ENCODE measurements at regions not wholly inside any gene's neighbourhood (a gene's known extent, or its start where the extent isn't known, plus 50 kb on each side); places are given as distances from the start of the nearest gene placed in this dataset.

DNA sequence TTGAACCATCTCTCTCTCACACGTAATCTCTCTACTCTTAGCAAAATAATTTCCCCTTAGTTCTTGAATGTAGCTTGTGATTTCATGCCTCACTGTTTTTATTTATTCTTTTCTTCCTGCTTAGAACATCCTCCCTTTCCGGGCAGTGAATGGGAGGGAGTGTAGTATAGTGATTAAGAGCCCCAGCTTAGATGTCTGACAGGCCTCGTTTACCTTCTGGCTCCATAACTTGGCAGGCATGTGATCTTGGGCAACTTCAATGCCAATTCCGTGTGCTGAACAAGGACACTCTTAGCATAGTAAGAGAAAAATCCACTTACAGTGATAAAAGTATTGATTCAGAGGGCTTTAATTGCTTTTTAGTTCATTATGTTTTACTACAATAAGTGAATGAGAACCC lies 96.3 kb upstream of the TNPO1 start:
- TF ChIP-seq TARDBP (IDR thresholded peaks at IDR 0.05) (no peak), BHLHE40 (IDR thresholded peaks at IDR 0.05; ENCODE audit: borderline replicate concordance) (no peak), FOXM1 (IDR thresholded peaks at IDR 0.05; ENCODE audit: borderline replicate concordance) (no peak), FOXK2 (IDR thresholded peaks at IDR 0.05) (no peak), ELF4 (IDR thresholded peaks at IDR 0.05) (no peak), NFRKB (IDR thresholded peaks at IDR 0.05) (no peak), LEF1 (IDR thresholded peaks at IDR 0.05; ENCODE audit: borderline replicate concordance) (no peak), CTBP1 (IDR thresholded peaks at IDR 0.05; ENCODE audit: borderline replicate concordance) (no peak), ARNT (IDR thresholded peaks at IDR 0.05) (no peak)
- TF ChIP-seq, protein P1, sequence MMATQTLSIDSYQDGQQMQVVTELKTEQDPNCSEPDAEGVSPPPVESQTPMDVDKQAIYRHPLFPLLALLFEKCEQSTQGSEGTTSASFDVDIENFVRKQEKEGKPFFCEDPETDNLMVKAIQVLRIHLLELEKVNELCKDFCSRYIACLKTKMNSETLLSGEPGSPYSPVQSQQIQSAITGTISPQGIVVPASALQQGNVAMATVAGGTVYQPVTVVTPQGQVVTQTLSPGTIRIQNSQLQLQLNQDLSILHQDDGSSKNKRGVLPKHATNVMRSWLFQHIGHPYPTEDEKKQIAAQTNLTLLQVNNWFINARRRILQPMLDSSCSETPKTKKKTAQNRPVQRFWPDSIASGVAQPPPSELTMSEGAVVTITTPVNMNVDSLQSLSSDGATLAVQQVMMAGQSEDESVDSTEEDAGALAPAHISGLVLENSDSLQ (IDR thresholded peaks at IDR 0.05): no peak

All from HEK293T (cell line).